WTC11 (cell line): ENCODE measurements at regions not wholly inside any gene's neighbourhood (a gene's known extent, or its start where the extent isn't known, plus 50 kb on each side); places are given as distances from the start of the nearest gene placed in this dataset.

ENCODE experiments used
- SMAD3 ChIP-seq: sonication (generic); formaldehyde crosslinking; IDR thresholded peaks from 2 replicates; pipeline ENCODE4 v1.8.0; 2022; ENCODE audit warnings: missing genetic modification reagents, mild to moderate bottlenecking, borderline replicate concordance
- TEAD4 ChIP-seq: sonication (generic); formaldehyde crosslinking; IDR thresholded peaks from 2 replicates; pipeline ENCODE4 v1.8.0; 2022; ENCODE audit warnings: mild to moderate bottlenecking, missing genetic modification reagents
- TF ChIP-seq, protein P1 (sequence below): sonication (generic); formaldehyde crosslinking; IDR thresholded peaks from 2 replicates; pipeline ENCODE4 v1.8.0; 2022; ENCODE audit warnings: mild to moderate bottlenecking, missing genetic modification reagents
- TF ChIP-seq, protein P2 (sequence below): sonication (generic); formaldehyde crosslinking; IDR thresholded peaks from 2 replicates; pipeline ENCODE4 v1.8.1; 2022; ENCODE audit warnings: low read depth, mild to moderate bottlenecking, moderate library complexity, missing genetic modification reagents, borderline replicate concordance
- TF ChIP-seq, protein P3 (sequence below): fragments of 200-600 bp; IDR thresholded peaks from 2 replicates; pipeline ENCODE4 v1.8.0; 2022; ENCODE audit warnings: antibody characterized with exemption
- TF ChIP-seq, protein P4 (sequence below): sonication (generic); formaldehyde crosslinking; conservative IDR thresholded peaks from 2 replicates; pipeline ENCODE4 v1.8.1; 2022; ENCODE audit warnings: mild to moderate bottlenecking, missing genetic modification reagents

DNA sequence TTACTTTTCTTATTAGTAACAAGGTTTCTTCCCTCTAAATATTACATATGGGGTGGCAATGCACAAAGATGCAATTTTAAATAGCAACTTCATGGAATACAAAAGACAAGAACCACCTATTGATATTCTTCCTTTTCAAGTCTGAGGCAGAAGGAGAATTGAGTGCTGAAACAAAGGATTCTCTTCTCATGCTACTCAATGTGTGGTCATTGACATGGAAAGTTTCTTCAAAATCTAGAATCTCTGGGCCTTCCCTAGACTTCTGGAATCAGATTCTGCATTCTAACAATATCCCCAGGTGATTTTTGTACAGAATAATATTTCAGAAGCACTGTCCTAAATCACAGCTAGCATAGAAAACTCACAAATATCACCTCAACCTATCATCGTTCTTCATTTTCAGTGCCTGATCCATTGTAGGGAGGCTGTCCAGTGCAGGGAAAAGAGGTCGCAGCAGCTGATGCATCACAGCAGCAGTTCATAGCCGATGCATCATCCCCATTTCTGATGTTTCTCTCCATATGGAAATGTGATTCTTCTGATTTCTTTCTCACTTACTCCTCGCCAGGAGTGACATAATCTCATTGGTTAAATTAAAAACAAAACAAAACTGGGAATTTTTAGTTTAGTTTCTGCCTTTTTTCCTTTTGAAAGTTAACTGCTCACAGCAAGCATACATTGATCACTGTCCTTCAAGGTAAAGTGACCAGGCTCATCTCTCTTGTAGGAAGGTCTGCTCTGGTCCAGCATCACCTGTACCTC lies 139.5 kb upstream of the FAM83B start:
- TF ChIP-seq TEAD4 (no peak), SMAD3 (CRISPR knock-in tag) (no peak)
- TF ChIP-seq, protein P1, sequence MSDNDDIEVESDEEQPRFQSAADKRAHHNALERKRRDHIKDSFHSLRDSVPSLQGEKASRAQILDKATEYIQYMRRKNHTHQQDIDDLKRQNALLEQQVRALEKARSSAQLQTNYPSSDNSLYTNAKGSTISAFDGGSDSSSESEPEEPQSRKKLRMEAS (CRISPR knock-in tag): no peak
- TF ChIP-seq, protein P2, sequence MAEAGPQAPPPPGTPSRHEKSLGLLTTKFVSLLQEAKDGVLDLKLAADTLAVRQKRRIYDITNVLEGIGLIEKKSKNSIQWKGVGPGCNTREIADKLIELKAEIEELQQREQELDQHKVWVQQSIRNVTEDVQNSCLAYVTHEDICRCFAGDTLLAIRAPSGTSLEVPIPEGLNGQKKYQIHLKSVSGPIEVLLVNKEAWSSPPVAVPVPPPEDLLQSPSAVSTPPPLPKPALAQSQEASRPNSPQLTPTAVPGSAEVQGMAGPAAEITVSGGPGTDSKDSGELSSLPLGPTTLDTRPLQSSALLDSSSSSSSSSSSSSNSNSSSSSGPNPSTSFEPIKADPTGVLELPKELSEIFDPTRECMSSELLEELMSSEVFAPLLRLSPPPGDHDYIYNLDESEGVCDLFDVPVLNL (CRISPR knock-in tag): no peak
- TF ChIP-seq, protein P3, sequence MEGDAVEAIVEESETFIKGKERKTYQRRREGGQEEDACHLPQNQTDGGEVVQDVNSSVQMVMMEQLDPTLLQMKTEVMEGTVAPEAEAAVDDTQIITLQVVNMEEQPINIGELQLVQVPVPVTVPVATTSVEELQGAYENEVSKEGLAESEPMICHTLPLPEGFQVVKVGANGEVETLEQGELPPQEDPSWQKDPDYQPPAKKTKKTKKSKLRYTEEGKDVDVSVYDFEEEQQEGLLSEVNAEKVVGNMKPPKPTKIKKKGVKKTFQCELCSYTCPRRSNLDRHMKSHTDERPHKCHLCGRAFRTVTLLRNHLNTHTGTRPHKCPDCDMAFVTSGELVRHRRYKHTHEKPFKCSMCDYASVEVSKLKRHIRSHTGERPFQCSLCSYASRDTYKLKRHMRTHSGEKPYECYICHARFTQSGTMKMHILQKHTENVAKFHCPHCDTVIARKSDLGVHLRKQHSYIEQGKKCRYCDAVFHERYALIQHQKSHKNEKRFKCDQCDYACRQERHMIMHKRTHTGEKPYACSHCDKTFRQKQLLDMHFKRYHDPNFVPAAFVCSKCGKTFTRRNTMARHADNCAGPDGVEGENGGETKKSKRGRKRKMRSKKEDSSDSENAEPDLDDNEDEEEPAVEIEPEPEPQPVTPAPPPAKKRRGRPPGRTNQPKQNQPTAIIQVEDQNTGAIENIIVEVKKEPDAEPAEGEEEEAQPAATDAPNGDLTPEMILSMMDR: no peak
- TF ChIP-seq, protein P4, sequence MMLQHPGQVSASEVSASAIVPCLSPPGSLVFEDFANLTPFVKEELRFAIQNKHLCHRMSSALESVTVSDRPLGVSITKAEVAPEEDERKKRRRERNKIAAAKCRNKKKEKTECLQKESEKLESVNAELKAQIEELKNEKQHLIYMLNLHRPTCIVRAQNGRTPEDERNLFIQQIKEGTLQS: no peak
